HCT116 (cell line): ENCODE measurements at regions not wholly inside any gene's neighbourhood (a gene's known extent, or its start where the extent isn't known, plus 50 kb on each side); places are given as distances from the start of the nearest gene placed in this dataset.

Experiments used
- ATAC-seq: fragments of 200-7000 bp; cut with Tn5 transposase; 2 replicates; pipeline ENCODE4 v1.9.1; 2020; ENCODE audit warnings: mild to moderate bottlenecking, moderate library complexity
- BruUV-seq: library from RNA; stranded (reverse); fragments of 400-500 nt; replicated peaks from 2 replicates; lab custom pipeline; 2021; lab: Mats Ljungman, UMichigan
- CTCF ChIA-PET: fragments of 300-600 bp; sonication (Branson Sonifier 250); formaldehyde crosslinking; loops from one replicate; lab custom pipeline; 2021; ENCODE audit warnings: antibody characterized with exemption; lab: Charles Lee
- POLR2A ChIA-PET: fragments of 300-600, 350-600 bp; sonication (Branson Sonifier 250); formaldehyde crosslinking; loops from one replicate; lab custom pipeline; 2021; ENCODE audit warnings: antibody characterized with exemption; lab: Charles Lee
- RAD21 ChIA-PET, 2 experiments: fragments of 300-600 bp; sonication (Branson Sonifier 250); formaldehyde crosslinking; loops; one replicate each; lab custom pipeline; 2023; ENCODE audit warnings: low total read pairs in 2 of 2; ENCODE audit not compliant: uncharacterized antibody in 2 of 2, unreplicated experiment in 2 of 2, low non-redundant PET in 1 of 2; lab: Charles Lee
- DNase-seq: peaks from one replicate; pipeline ENCODE4 v3.0.0-alpha.2; 2010; ENCODE audit warnings: low read depth, low spot score
- H2AFZ ChIP-seq: fragments of 200-600 bp; shearing (Covaris generic), sonication (generic); 2 replicates; pipeline ENCODE4 v1.6.1; 2017; ENCODE audit warnings: low read depth, mixed run types, mixed read lengths, antibody characterized with exemption, low read length; ENCODE audit not compliant: poor library complexity, severe bottlenecking
- H3K27ac ChIP-seq: 2 replicates; pipeline ENCODE4 v1.5.1; 2012; ENCODE audit warnings: low read depth, low read length
- H3K27me3 ChIP-seq: fragments of 200-600 bp; sonication (generic); 2 replicates; pipeline ENCODE4 v1.6.1; 2016; ENCODE audit warnings: mixed run types, low read length, mixed read lengths; ENCODE audit not compliant: insufficient read depth
- H3K36me3 ChIP-seq, 2 experiments: fragments of 200-500 bp in 1 of 2; fragments of 200-600 bp in 1 of 2; sonication (Bioruptor generic) in 1 of 2; sonication (generic) in 1 of 2; 2 replicates each; pipeline versions ENCODE4 v1.5.1 to v1.6.1; 2014 to 2016; ENCODE audit warnings: low read length in 2 of 2, inconsistent platforms in 1 of 2, mixed read lengths in 1 of 2, mixed run types in 1 of 2; ENCODE audit not compliant: insufficient read depth in 2 of 2, control insufficient read depth in 1 of 2
- H3K4me1 ChIP-seq, 2 experiments: fragments of 200-600 bp in 1 of 2; sonication (generic) in 1 of 2; 2 replicates each; pipeline versions ENCODE4 v1.5.1 to v1.6.1; 2012 to 2017; ENCODE audit warnings: low read length in 2 of 2, inconsistent platforms in 1 of 2, mild to moderate bottlenecking in 1 of 2, mixed read lengths in 1 of 2, mixed run types in 1 of 2, moderate library complexity in 1 of 2; ENCODE audit not compliant: insufficient read depth in 2 of 2, control insufficient read depth in 1 of 2
- H3K4me2 ChIP-seq: fragments of 200-600 bp; sonication (generic); 2 replicates; pipeline ENCODE4 v1.6.1; 2017; ENCODE audit warnings: mixed run types, low read length, mixed read lengths
- H3K4me3 ChIP-seq, 2 experiments: fragments of 200-600 bp in 1 of 2; sonication (generic) in 1 of 2; replicated peaks in 1 of 2; 2 replicates each; pipeline ENCODE4 v1.5.1; 2011 to 2016; ENCODE audit warnings: low read length in 2 of 2, control low read depth in 1 of 2, low read depth in 1 of 2, mild to moderate bottlenecking in 1 of 2, mixed read lengths in 1 of 2, mixed run types in 1 of 2
- H3K79me2 ChIP-seq: fragments of 200-600 bp; sonication (generic); 2 replicates; pipeline ENCODE4 v1.6.1; 2017; ENCODE audit warnings: mild to moderate bottlenecking, mixed run types, low read length, moderate library complexity, mixed read lengths; ENCODE audit not compliant: insufficient read depth
- H3K9ac ChIP-seq: fragments of 200-600 bp; sonication (generic); 2 replicates; pipeline ENCODE4 v1.6.1; 2016; ENCODE audit warnings: low read length, mixed read lengths
- H3K9me2 ChIP-seq: fragments of 200-600 bp; sonication (generic), shearing (Covaris generic); 2 replicates; pipeline ENCODE4 v1.6.1; 2017; ENCODE audit warnings: mixed run types, mild to moderate bottlenecking, moderate library complexity; ENCODE audit not compliant: insufficient read depth
- H3K9me3 ChIP-seq, 2 experiments: fragments of 200-500 bp in 1 of 2; fragments of 200-600 bp in 1 of 2; sonication (Bioruptor generic) in 1 of 2; sonication (generic) in 1 of 2; 2 replicates each; pipeline ENCODE4 v1.6.1; 2014 to 2017; ENCODE audit warnings: low read length in 2 of 2, mixed read lengths in 2 of 2, inconsistent platforms in 1 of 2, low read depth in 1 of 2, mild to moderate bottlenecking in 1 of 2, mixed run types in 1 of 2, moderate library complexity in 1 of 2; ENCODE audit not compliant: control insufficient read depth in 1 of 2, insufficient read depth in 1 of 2
- H4K20me1 ChIP-seq: fragments of 200-600 bp; sonication (generic), shearing (Covaris generic); 2 replicates; pipeline ENCODE4 v1.6.1; 2017; ENCODE audit warnings: mixed run types, mild to moderate bottlenecking, moderate library complexity; ENCODE audit not compliant: insufficient read depth
- CBX3 ChIP-seq: IDR thresholded peaks from 2 replicates; pipeline ENCODE4 v1.6.1; 2012; ENCODE audit warnings: low read depth
- CTCF ChIP-seq, 3 experiments: fragments of 200-600 bp in 1 of 3; sonication (generic) in 1 of 3; IDR thresholded peaks in 2 of 3; conservative IDR thresholded peaks in 1 of 3; 2 replicates each; pipeline ENCODE4 v1.5.1; 2012 to 2017; ENCODE audit warnings: low read depth in 2 of 3, low read length in 2 of 3, antibody characterized with exemption in 1 of 3, borderline replicate concordance in 1 of 3, control low read depth in 1 of 3, mild to moderate bottlenecking in 1 of 3, mixed read lengths in 1 of 3, mixed run types in 1 of 3, moderate library complexity in 1 of 3; ENCODE audit not compliant: insufficient read depth in 1 of 3
- EGR1 ChIP-seq: IDR thresholded peaks from 2 replicates; pipeline ENCODE4 v1.6.1; 2012; ENCODE audit warnings: low read depth
- EZH2 ChIP-seq: fragments of 200-600 bp; sonication (generic); IDR thresholded peaks from 2 replicates; pipeline ENCODE4 v1.6.1; 2017; ENCODE audit warnings: antibody characterized with exemption, mixed run types
- EZH2phosphoT487 ChIP-seq: fragments of 200-600 bp; IDR thresholded peaks from 2 replicates; pipeline ENCODE4 v1.6.1; 2018; ENCODE audit warnings: antibody characterized with exemption, borderline replicate concordance
- FOSL1 ChIP-seq: IDR thresholded peaks from 2 replicates; pipeline ENCODE4 v1.6.1; 2012; ENCODE audit warnings: low read depth
- MAX ChIP-seq: IDR thresholded peaks from 2 replicates; pipeline ENCODE4 v1.6.1; 2012
- POLR2A ChIP-seq: IDR thresholded peaks from 2 replicates; pipeline ENCODE4 v1.7.0; 2011; ENCODE audit warnings: borderline replicate concordance; ENCODE audit not compliant: insufficient read depth, insufficient read length; ENCODE audit errors: extremely low read depth
- RAD21 ChIP-seq: IDR thresholded peaks from 2 replicates; pipeline ENCODE4 v1.6.1; 2012; ENCODE audit warnings: low read depth, mild to moderate bottlenecking
- SRF ChIP-seq: IDR thresholded peaks from 2 replicates; pipeline ENCODE4 v1.6.1; 2012; ENCODE audit warnings: low read depth
- ZBTB33 ChIP-seq: IDR thresholded peaks from 2 replicates; pipeline ENCODE4 v1.6.1; 2011; ENCODE audit warnings: mild to moderate bottlenecking, low read length, moderate library complexity; ENCODE audit not compliant: insufficient replicate concordance; ENCODE audit errors: extremely low read depth
- intact Hi-C: fragments of 100-400 bp; cut with micrococcal nuclease; formaldehyde crosslinking; loops from 2 replicates; pipeline ENCODE4 v1.10.0; 2022

GRCh38 chr15:95326431-95327182 is 1003.9 kb upstream of the NR2F2 start:
- intact Hi-C loops = no loop called here
- Histone ChIP-seq H3K9me2 (no peaks in the 10 kb centered on the region), H3K36me3 (no peaks in the 10 kb centered on the region), H4K20me1 (no peaks in the 10 kb centered on the region), H2AFZ (no peak overlapping the region), H3K79me2 (no peaks in the 10 kb centered on the region), H3K9ac (no peak overlapping the region), H3K4me2 (no peak overlapping the region), H3K27me3 (no peaks in the 10 kb centered on the region), H3K27ac (no peak overlapping the region), H3K4me3 (no peak overlapping the region), H3K9me3 (no peaks in the 10 kb centered on the region), H3K4me1 (no peaks in the 10 kb centered on the region)
- DNase-seq (no peak), ATAC-seq (no peak)
- ChIA-PET POLR2A (no interaction called here), RAD21 (no interaction called here), CTCF (no interaction called here)
- no peak for TF ChIP-seq SRF
- TF ChIP-seq FOSL1 = no peak
- no TSS peak for BruUV-seq

GRCh38 chr15:95327183-95327525 is 1003.3 kb upstream of the NR2F2 start:
- Histone ChIP-seq H2AFZ (no peak overlapping the region), H4K20me1 (no peaks in the 10 kb centered on the region), H3K4me3 (no peak overlapping the region), H3K9ac (no peak overlapping the region), H3K36me3 (no peaks in the 10 kb centered on the region), H3K27me3 (no peaks in the 10 kb centered on the region), H3K4me2 (no peak overlapping the region), H3K9me3 (no peaks in the 10 kb centered on the region), H3K4me1 (no peaks in the 10 kb centered on the region), H3K27ac (no peak overlapping the region), H3K79me2 (no peaks in the 10 kb centered on the region), H3K9me2 (no peaks in the 10 kb centered on the region)
- ChIA-PET RAD21 (no interaction called here), POLR2A (no interaction called here), CTCF (no interaction called here)
- ATAC-seq (no peak), DNase-seq (no peak)
- TF ChIP-seq ZBTB33 (no peak), RAD21 (no peak), EZH2phosphoT487 (no peak), CBX3 (no peak), POLR2A (no peak), EGR1 (no peak), EZH2 (no peak), CTCF (IDR thresholded peaks at IDR 0.05 in 2 of 3, conservative IDR thresholded peaks at IDR 0.05 in 1 of 3; ENCODE audit: borderline replicate concordance in 1 of 3, insufficient read depth in 1 of 3, low read depth in 2 of 3, low read length in 2 of 3) (no peak), MAX (no peak)
- intact Hi-C loops = no loop called here
- BruUV-seq = no TSS peak
